Retinal pigment epithelial cell (primary cell): ENCODE measurements at regions not wholly inside any gene's neighbourhood (a gene's known extent, or its start where the extent isn't known, plus 50 kb on each side); places are given as distances from the start of the nearest gene placed in this dataset.
"Not testable (repeated sequence)": the region's sequence is repeated elsewhere in the genome, so short reads cannot be mapped to it uniquely, and the experiment has no call there.

Source experiments
- DNase-seq: peaks from one replicate; pipeline ENCODE4 v3.0.0-alpha.2; 2010; ENCODE audit warnings: low read depth
- H3K4me3 ChIP-seq: 2 replicates; pipeline ENCODE4 v1.5.1; 2011; ENCODE audit warnings: mild to moderate bottlenecking, low read length, control low read depth, moderate library complexity
- CTCF ChIP-seq: conservative IDR thresholded peaks from 2 replicates; pipeline ENCODE4 v1.5.1; 2011; ENCODE audit warnings: low read depth, low read length, control low read depth, inconsistent platforms

GRCh38 chr9:89850153-89850552 is 245.3 kb downstream of the GADD45G start:
- no peak for DNase-seq
- no peak overlapping the region for H3K4me3 ChIP-seq
- TF ChIP-seq CTCF, result no peak

- no peak for TF ChIP-seq CTCF
- no peak for DNase-seq
- no peak overlapping the region for H3K4me3 ChIP-seq
Measured at GRCh38 chr9:89850631-89851325, 246.0 kb downstream of the GADD45G start.

- TF ChIP-seq CTCF, result no peak
- no peak for DNase-seq
- H3K4me3 ChIP-seq, result no peak overlapping the region
Measured at GRCh38 chr9:89853161-89853560, 248.3 kb downstream of the GADD45G start.

- no peak for TF ChIP-seq CTCF
- DNase-seq, result no peak
- no peak overlapping the region for H3K4me3 ChIP-seq
Measured at GRCh38 chr9:89853931-89854330, 249.1 kb downstream of the GADD45G start.

- H3K4me3 ChIP-seq, result no peak overlapping the region
- no peak for TF ChIP-seq CTCF
- DNase-seq, result no peak
Measured at GRCh38 chr9:89854715-89855475, 250.1 kb downstream of the GADD45G start.

GRCh38 chr9:89856296-89856695 is 251.5 kb downstream of the GADD45G start:
- not testable (repeated sequence) for H3K4me3 ChIP-seq, DNase-seq

GRCh38 chr9:89856950-89857349 is 252.1 kb downstream of the GADD45G start:
- DNase-seq, H3K4me3 ChIP-seq: not testable (repeated sequence)

- not testable (repeated sequence) for DNase-seq, H3K4me3 ChIP-seq
Measured at GRCh38 chr9:89859842-89860241, 255.0 kb downstream of the GADD45G start.

GRCh38 chr9:89861371-89861770 is 256.6 kb downstream of the GADD45G start:
- H3K4me3 ChIP-seq, DNase-seq: not testable (repeated sequence)
